Smooth muscle cell (in vitro differentiated cells): ENCODE measurements at regions not wholly inside any gene's neighbourhood (a gene's known extent, or its start where the extent isn't known, plus 50 kb on each side); places are given as distances from the start of the nearest gene placed in this dataset.

Source experiments
- DNase-seq: peaks from one replicate; lab custom pipeline; 2025; ENCODE audit not compliant: unreplicated experiment; lab: John Stamatoyannopoulos, UW
- H2AFZ ChIP-seq: fragments of 200-600 bp; sonication (generic); 2 replicates; pipeline ENCODE4 v1.6.0; 2016; ENCODE audit warnings: antibody characterized with exemption, low read depth, mild to moderate bottlenecking
- H3F3A ChIP-seq: fragments of 200-600 bp; sonication (generic); 2 replicates; pipeline ENCODE4 v1.6.0; 2017; ENCODE audit warnings: antibody characterized with exemption, low read depth
- H3K27ac ChIP-seq: fragments of 200-600 bp; sonication (generic); 2 replicates; pipeline ENCODE4 v1.5.1; 2016; ENCODE audit warnings: low read depth, mild to moderate bottlenecking
- H3K27me3 ChIP-seq: fragments of 200-600 bp; sonication (generic); 2 replicates; pipeline ENCODE4 v1.6.1; 2016; ENCODE audit warnings: low read depth, mild to moderate bottlenecking
- H3K36me3 ChIP-seq: fragments of 200-600 bp; sonication (generic); 2 replicates; pipeline ENCODE4 v1.5.1; 2016; ENCODE audit warnings: low read depth
- H3K4me1 ChIP-seq: fragments of 200-600 bp; sonication (generic); 2 replicates; pipeline ENCODE4 v1.5.1; 2016; ENCODE audit warnings: low read depth
- H3K4me2 ChIP-seq: fragments of 200-600 bp; sonication (generic); 2 replicates; pipeline ENCODE4 v1.6.0; 2016; ENCODE audit warnings: mild to moderate bottlenecking
- H3K4me3 ChIP-seq: fragments of 200-600 bp; sonication (generic); 2 replicates; pipeline ENCODE4 v1.5.1; 2016; ENCODE audit warnings: mild to moderate bottlenecking
- H3K79me2 ChIP-seq: fragments of 200-600 bp; sonication (generic); 2 replicates; pipeline ENCODE4 v1.6.0; 2016; ENCODE audit warnings: low read depth, mild to moderate bottlenecking
- H3K9ac ChIP-seq: fragments of 200-600 bp; sonication (generic); 2 replicates; pipeline ENCODE4 v1.6.0; 2016; ENCODE audit warnings: low read depth
- H3K9me3 ChIP-seq: fragments of 200-600 bp; sonication (generic); replicated peaks from 2 replicates; pipeline ENCODE4 v1.5.1; 2016; ENCODE audit warnings: low read depth
- H4K20me1 ChIP-seq: fragments of 200-600 bp; sonication (generic); 2 replicates; pipeline ENCODE4 v1.6.0; 2016; ENCODE audit warnings: low read depth
- CTCF ChIP-seq: fragments of 200-600 bp; sonication (generic); IDR thresholded peaks from 2 replicates; pipeline ENCODE4 v1.5.1; 2017; ENCODE audit warnings: borderline replicate concordance, mild to moderate bottlenecking, antibody characterized with exemption; ENCODE audit not compliant: insufficient read depth, poor library complexity, severe bottlenecking
- WGBS: methylation state at CpG from one replicate; pipeline ENCODE4 v1.1.7; 2016; ENCODE audit warnings: low lambda C conversion rate; 5-methylcytosine and 5-hydroxymethylcytosine counted together

GRCh38 chr4:65202853-65203236 lies 467.4 kb downstream of the EPHA5 start:
- Histone ChIP-seq H3F3A (no peaks in the 10 kb centered on the region), H3K4me1 (no peaks in the 10 kb centered on the region), H3K27me3 (no peaks in the 10 kb centered on the region), H2AFZ (no peak overlapping the region), H3K9me3 (no peaks in the 10 kb centered on the region), H3K4me2 (no peak overlapping the region), H3K9ac (no peak overlapping the region), H3K27ac (no peak overlapping the region), H3K79me2 (no peaks in the 10 kb centered on the region), H3K4me3 (no peak overlapping the region), H3K36me3 (no peaks in the 10 kb centered on the region), H4K20me1 (no peaks in the 10 kb centered on the region)
- no peak for TF ChIP-seq CTCF
- DNase-seq: no peak

- no peaks in the 10 kb centered on the region for H3K27me3 ChIP-seq
- no peaks in the 10 kb centered on the region for H3K9me3 ChIP-seq
- no peak overlapping the region for H2AFZ ChIP-seq
- no peaks in the 10 kb centered on the region for H3K36me3 ChIP-seq
- no peak for DNase-seq
- H3K4me1 ChIP-seq: no peaks in the 10 kb centered on the region
- H3K27ac ChIP-seq: no peak overlapping the region
- H3K4me3 ChIP-seq: no peak overlapping the region
- no peak overlapping the region for H3K9ac ChIP-seq
- no peaks in the 10 kb centered on the region for H3K79me2 ChIP-seq
- TF ChIP-seq CTCF: no peak
- no peak overlapping the region for H3K4me2 ChIP-seq
- no peaks in the 10 kb centered on the region for H4K20me1 ChIP-seq
- no peaks in the 10 kb centered on the region for H3F3A ChIP-seq
- 75% methylated on average over 2 of the region's 2 CpGs for WGBS
Observed at GRCh38 chr4:65202165-65202852, 468.0 kb downstream of the EPHA5 start.

GRCh38 chr4:65195666-65196065 lies 474.6 kb downstream of the EPHA5 start:
- Histone ChIP-seq H3K4me3 (no peak overlapping the region), H3K27ac (no peak overlapping the region), H3K9ac (no peak overlapping the region), H3K9me3 (no peaks in the 10 kb centered on the region), H3K4me2 (no peak overlapping the region), H4K20me1 (no peaks in the 10 kb centered on the region), H2AFZ (no peak overlapping the region), H3K4me1 (no peaks in the 10 kb centered on the region), H3K79me2 (no peaks in the 10 kb centered on the region), H3K36me3 (no peaks in the 10 kb centered on the region), H3K27me3 (no peaks in the 10 kb centered on the region), H3F3A (no peaks in the 10 kb centered on the region)
- WGBS: 92% methylated on average over 5 of the region's 5 CpGs
- no peak for TF ChIP-seq CTCF
- no peak for DNase-seq

DNA sequence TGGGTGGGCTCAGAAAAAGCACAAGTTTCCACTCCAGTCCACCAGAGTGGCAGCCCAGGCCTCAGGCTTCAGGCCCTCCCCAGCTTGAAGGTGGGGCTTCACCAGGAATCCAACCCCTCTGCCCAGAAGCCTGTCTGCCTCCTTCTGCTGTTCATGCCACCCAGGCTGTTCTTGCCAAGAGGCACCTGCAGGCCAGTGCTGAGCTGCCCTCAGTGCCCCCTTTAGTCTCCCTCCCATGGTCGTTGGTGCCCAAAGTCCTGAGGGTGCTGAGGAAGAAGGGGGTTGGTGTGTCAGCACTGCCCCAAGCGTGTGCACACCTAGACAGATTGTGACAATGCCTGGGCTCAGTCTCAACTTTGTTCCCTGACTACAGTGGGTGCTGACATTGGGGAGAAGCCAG lies 475.3 kb downstream of the EPHA5 start:
- Histone ChIP-seq H3K27me3 (no peaks in the 10 kb centered on the region), H3K4me1 (no peaks in the 10 kb centered on the region), H2AFZ (no peak overlapping the region), H4K20me1 (no peaks in the 10 kb centered on the region), H3K79me2 (no peaks in the 10 kb centered on the region), H3K36me3 (no peaks in the 10 kb centered on the region), H3K27ac (no peak overlapping the region), H3K4me2 (no peak overlapping the region), H3K9me3 (no peaks in the 10 kb centered on the region), H3K9ac (no peak overlapping the region), H3F3A (no peaks in the 10 kb centered on the region), H3K4me3 (no peak overlapping the region)
- DNase-seq: no peak
- WGBS: 90% methylated on average over 2 of the region's 2 CpGs
- no peak for TF ChIP-seq CTCF
